SK-N-SH (cell line): ENCODE measurements at regions not wholly inside any gene's neighbourhood (a gene's known extent, or its start where the extent isn't known, plus 50 kb on each side); places are given as distances from the start of the nearest gene placed in this dataset.

ENCODE experiments used
- CTCF ChIA-PET: fragments of 300-600, 350-600 bp; formaldehyde crosslinking; extraction: SDS; loops from one replicate; lab custom pipeline; 2021; lab: Yijun Ruan, JAX
- POLR2A ChIA-PET: fragments of 350-600 bp; sonication (Branson Sonifier 250); formaldehyde crosslinking; extraction: SDS; loops from one replicate; lab custom pipeline; 2020; ENCODE audit warnings: antibody characterized with exemption, inconsistent platforms; lab: Yijun Ruan, JAX
- DNase-seq: peaks from one replicate; pipeline ENCODE4 v3.0.0; 2012
- H2AFZ ChIP-seq: fragments of 200-600 bp; sonication (generic); 2 replicates; pipeline ENCODE4 v1.8.1; 2016; ENCODE audit warnings: antibody characterized with exemption, mild to moderate bottlenecking, low read depth
- H3F3A ChIP-seq: fragments of 200-600 bp; sonication (generic); replicated peaks from 2 replicates; pipeline ENCODE3; 2016; ENCODE audit warnings: antibody characterized with exemption, mild to moderate bottlenecking; ENCODE audit not compliant: insufficient read depth
- H3K27ac ChIP-seq, 2 experiments: fragments of 200-500 bp in 1 of 2; fragments of 200-600 bp in 1 of 2; sonication (Bioruptor generic) in 1 of 2; sonication (generic), shearing (Covaris generic) in 1 of 2; 2 replicates each; pipeline versions ENCODE4 v1.5.1 to v1.6.1; 2014 to 2016; ENCODE audit warnings: low read depth in 2 of 2, inconsistent platforms in 1 of 2, low read length in 1 of 2, mild to moderate bottlenecking in 1 of 2, mixed read lengths in 1 of 2
- H3K27me3 ChIP-seq: fragments of 200-600 bp; sonication (generic), shearing (Covaris generic); 2 replicates; pipeline ENCODE4 v1.6.1; 2016; ENCODE audit warnings: mixed run types; ENCODE audit not compliant: insufficient read depth
- H3K36me3 ChIP-seq, 2 experiments: fragments of 200-500 bp in 1 of 2; fragments of 200-600 bp in 1 of 2; sonication (Bioruptor generic) in 1 of 2; sonication (generic) in 1 of 2; replicated peaks in 1 of 2; 2 replicates each; pipeline versions ENCODE3 to v1.5.1; 2014 to 2016; ENCODE audit warnings: low read length in 1 of 2, mild to moderate bottlenecking in 1 of 2; ENCODE audit not compliant: insufficient read depth in 2 of 2, control insufficient read depth in 1 of 2
- H3K4me1 ChIP-seq, 2 experiments: fragments of 200-500 bp in 1 of 2; fragments of 200-600 bp in 1 of 2; sonication (Bioruptor generic) in 1 of 2; sonication (generic), shearing (Covaris generic) in 1 of 2; 2 replicates each; pipeline versions ENCODE4 v1.5.1 to v1.6.1; 2014 to 2016; ENCODE audit warnings: low read depth in 1 of 2, low read length in 1 of 2, mixed run types in 1 of 2; ENCODE audit not compliant: insufficient read depth in 2 of 2, control insufficient read depth in 1 of 2
- H3K4me2 ChIP-seq: fragments of 200-600 bp; sonication (generic), shearing (Covaris generic); 2 replicates; pipeline ENCODE4 v1.6.1; 2017; ENCODE audit warnings: mixed run types
- H3K4me3 ChIP-seq, 2 experiments: fragments of 200-500 bp in 1 of 2; fragments of 200-600 bp in 1 of 2; sonication (Bioruptor generic) in 1 of 2; sonication (generic), shearing (Covaris generic) in 1 of 2; 2 replicates each; pipeline versions ENCODE4 v1.5.1 to v1.8.1; 2014 to 2016; ENCODE audit warnings: low read depth in 2 of 2, inconsistent platforms in 1 of 2, low read length in 1 of 2, mild to moderate bottlenecking in 1 of 2, mixed read lengths in 1 of 2, moderate library complexity in 1 of 2
- H3K79me2 ChIP-seq: fragments of 200-600 bp; sonication (generic); 2 replicates; pipeline ENCODE4 v1.8.1; 2017; ENCODE audit warnings: mild to moderate bottlenecking; ENCODE audit not compliant: insufficient read depth
- H3K9ac ChIP-seq: fragments of 200-600 bp; sonication (generic); 2 replicates; pipeline ENCODE4 v1.6.1; 2017; ENCODE audit warnings: mixed run types
- H3K9me2 ChIP-seq: fragments of 200-600 bp; sonication (generic); 2 replicates; pipeline ENCODE4 v1.6.1; 2017; ENCODE audit warnings: mixed run types
- H3K9me3 ChIP-seq: fragments of 200-600 bp; sonication (generic); 2 replicates; pipeline ENCODE4 v1.6.1; 2017; ENCODE audit warnings: mixed run types, mild to moderate bottlenecking, moderate library complexity
- H4K20me1 ChIP-seq: fragments of 200-600 bp; sonication (generic); 2 replicates; pipeline ENCODE4 v1.6.1; 2017; ENCODE audit warnings: mild to moderate bottlenecking, mixed run types; ENCODE audit not compliant: insufficient read depth
- GATA2 ChIP-seq: sonication (generic); formaldehyde crosslinking; IDR thresholded peaks from 2 replicates; pipeline ENCODE4 v1.5.0; 2020; ENCODE audit warnings: mild to moderate bottlenecking, missing genetic modification reagents
- IRF3 ChIP-seq: fragments of 150-350 bp; IDR thresholded peaks from 2 replicates; pipeline ENCODE4 v1.6.1; 2016; ENCODE audit warnings: mild to moderate bottlenecking, low read depth, low read length
- POLR2AphosphoS5 ChIP-seq: IDR thresholded peaks from 2 replicates; pipeline ENCODE4 v1.6.1; 2012; ENCODE audit warnings: low read depth, low read length
- SMC3 ChIP-seq: IDR thresholded peaks from 2 replicates; pipeline ENCODE4 v1.6.1; 2012; ENCODE audit warnings: low read depth, low read length, improper control_type of control experiment
- TEAD4 ChIP-seq: IDR thresholded peaks from 2 replicates; pipeline ENCODE4 v1.4.0; 2012; ENCODE audit warnings: mild to moderate bottlenecking, borderline replicate concordance; ENCODE audit not compliant: insufficient read depth
- USF1 ChIP-seq: IDR thresholded peaks from 2 replicates; pipeline ENCODE4 v1.4.0; 2012; ENCODE audit warnings: low read depth, borderline replicate concordance
- YY1 ChIP-seq: IDR thresholded peaks from 2 replicates; pipeline ENCODE4 v1.4.0; 2012; ENCODE audit warnings: low read depth, mild to moderate bottlenecking
- ZBTB33 ChIP-seq: IDR thresholded peaks from 2 replicates; pipeline ENCODE4 v1.4.0; 2012; ENCODE audit warnings: low read depth, borderline replicate concordance
- WGBS: methylation state at CpG from one replicate; pipeline ENCODE4 v1.1.6; 2017; ENCODE audit warnings: low lambda C conversion rate; 5-methylcytosine and 5-hydroxymethylcytosine counted together

- no peak overlapping the region for H3K27ac ChIP-seq
- WGBS = 2% methylated on average over 3 of the region's 3 CpGs
- H3K36me3 ChIP-seq = no peaks in the 10 kb centered on the region
- H2AFZ ChIP-seq = no peak overlapping the region
- TF ChIP-seq IRF3 (no peak), ZBTB33 (no peak), USF1 (no peak), YY1 (no peak), GATA2 (no peak), POLR2AphosphoS5 (no peak), TEAD4 (no peak)
- ChIA-PET POLR2A (no interaction called here), CTCF (no interaction called here)
- no peaks in the 10 kb centered on the region for H3K27me3 ChIP-seq
- no peak overlapping the region for H3K9ac ChIP-seq
- H3K4me1 ChIP-seq = no peaks in the 10 kb centered on the region
- no peaks in the 10 kb centered on the region for H3K79me2 ChIP-seq
- DNase-seq = no peak
- H3K9me3 ChIP-seq = no peaks in the 10 kb centered on the region; the same call in 1 of the 2 replicates
- H3K4me2 ChIP-seq = no peak overlapping the region
- no peaks in the 10 kb centered on the region for H3K9me2 ChIP-seq
- H3K4me3 ChIP-seq = no peak overlapping the region
- no peaks in the 10 kb centered on the region for H3F3A ChIP-seq
- H4K20me1 ChIP-seq = no peaks in the 10 kb centered on the region
These were observed 338.6 kb upstream of the PUDP start for GRCh38 chrX:7486505-7486904.

GRCh38 chrX:7485061-7485460 is 337.1 kb upstream of the PUDP start:
- Histone ChIP-seq H3K27me3 (no peaks in the 10 kb centered on the region), H3K79me2 (no peaks in the 10 kb centered on the region), H3K27ac (no peak overlapping the region), H4K20me1 (no peaks in the 10 kb centered on the region), H3K4me3 (no peak overlapping the region), H3K9me2 (no peaks in the 10 kb centered on the region), H3K4me2 (no peak overlapping the region), H3K9me3 (no peaks in the 10 kb centered on the region; the same call in 1 of the 2 replicates), H2AFZ (no peak overlapping the region), H3F3A (no peaks in the 10 kb centered on the region), H3K36me3 (no peaks in the 10 kb centered on the region), H3K4me1 (no peaks in the 10 kb centered on the region), H3K9ac (no peak overlapping the region)
- ChIA-PET POLR2A (no interaction called here), CTCF (interaction anchor here (0.8 kb wide), 1 partner anchor 15 kb away, joined by 3 read pairs; no protein-coding TSS in a partner anchor)
- TF ChIP-seq SMC3 (no peak), GATA2 (no peak)
- 8% methylated on average over 1 of the region's 1 CpG for WGBS
- no peak for DNase-seq
